Endometrium (tissue), 2 donors: ENCODE measurements at regions not wholly inside any gene's neighbourhood (a gene's known extent, or its start where the extent isn't known, plus 50 kb on each side); places are given as distances from the start of the nearest gene placed in this dataset.

Source experiments
- FAIRE-seq: peaks from 2 replicates; lab custom pipeline; 2012; peaks lifted over from hg19 to GRCh38; lab: Jason Lieb, UNC
- donor health status: control.
- donor health status: control.

GRCh38 chr9:107983762-107984161, 494.2 kb upstream of the KLF4 start:
- no peak for FAIRE-seq

GRCh38 chr9:107983181-107983603, 493.6 kb upstream of the KLF4 start:
- FAIRE-seq, result no peak

- no peak for FAIRE-seq
Measured at GRCh38 chr9:107982745-107983144, 493.2 kb upstream of the KLF4 start.

GRCh38 chr9:107982001-107982400, 492.4 kb upstream of the KLF4 start:
- no peak for FAIRE-seq

GRCh38 chr9:107980984-107981383, 491.4 kb upstream of the KLF4 start:
- no peak for FAIRE-seq

- no peak for FAIRE-seq
Measured at GRCh38 chr9:107976767-107977166, 487.2 kb upstream of the KLF4 start.

GRCh38 chr9:107975426-107976010, 485.9 kb upstream of the KLF4 start:
- no peak for FAIRE-seq

GRCh38 chr9:107973451-107973850, 483.9 kb upstream of the KLF4 start:
- FAIRE-seq, result no peak

GRCh38 chr9:107972346-107972745, 482.8 kb upstream of the KLF4 start:
- FAIRE-seq, result no peak

- FAIRE-seq, result no peak
Measured at GRCh38 chr9:107971241-107971640, 481.7 kb upstream of the KLF4 start.

GRCh38 chr9:107970726-107971125, 481.2 kb upstream of the KLF4 start:
- FAIRE-seq, result no peak

- FAIRE-seq, result no peak
Measured at GRCh38 chr9:107969727-107970126, 480.2 kb upstream of the KLF4 start.

GRCh38 chr9:107969141-107969540, 479.6 kb upstream of the KLF4 start:
- FAIRE-seq, result no peak

- no peak for FAIRE-seq
Measured at GRCh38 chr9:107963246-107963645, 473.7 kb upstream of the KLF4 start.

- no peak for FAIRE-seq
Measured at GRCh38 chr9:107960916-107961315, 471.3 kb upstream of the KLF4 start.

- no peak for FAIRE-seq
Measured at GRCh38 chr9:107954312-107954711, 464.7 kb upstream of the KLF4 start.

GRCh38 chr9:107953556-107954125, 464.1 kb upstream of the KLF4 start:
- FAIRE-seq, result no peak

- no peak for FAIRE-seq
Measured at GRCh38 chr9:107952773-107953172, 463.2 kb upstream of the KLF4 start.

GRCh38 chr9:107951511-107951910, 461.9 kb upstream of the KLF4 start:
- no peak for FAIRE-seq

GRCh38 chr9:107949061-107949460, 459.5 kb upstream of the KLF4 start:
- FAIRE-seq, result no peak

- FAIRE-seq, result no peak
Measured at GRCh38 chr9:107948601-107949000, 459.0 kb upstream of the KLF4 start.

GRCh38 chr9:107948086-107948485, 458.5 kb upstream of the KLF4 start:
- no peak for FAIRE-seq

GRCh38 chr9:107946364-107947141, 457.0 kb upstream of the KLF4 start:
- FAIRE-seq, result no peak

- FAIRE-seq, result no peak
Measured at GRCh38 chr9:107945961-107946360, 456.4 kb upstream of the KLF4 start.
